K562 (cell line): ENCODE measurements at regions not wholly inside any gene's neighbourhood (a gene's known extent, or its start where the extent isn't known, plus 50 kb on each side); places are given as distances from the start of the nearest gene placed in this dataset.

Experiments
- ATAC-seq: fragments of 200-7000 bp; cut with Tn5 transposase; 3 replicates; pipeline ENCODE4 v1.9.1; 2020; ENCODE audit warnings: moderate library complexity
- BruUV-seq: library from RNA; stranded (reverse); fragments of 400-500 nt; replicated peaks from 2 replicates; lab custom pipeline; 2021; lab: Mats Ljungman, UMichigan
- CTCF ChIA-PET: fragments of 300-600 bp; formaldehyde crosslinking; extraction: SDS; loops from one replicate; lab custom pipeline; 2021; ENCODE audit warnings: low intra/inter-chr PET ratio; lab: Yijun Ruan, JAX
- POLR2A ChIA-PET: fragments of 300-600, 350-650 bp; sonication (Branson Sonifier 250); formaldehyde crosslinking; extraction: SDS; loops from one replicate; lab custom pipeline; 2021; ENCODE audit warnings: antibody characterized with exemption, inconsistent platforms; lab: Yijun Ruan, JAX
- DNase-seq, 4 experiments: peaks; one replicate each; pipeline versions ENCODE4 v3.0.0 to v3.0.0-alpha.2; 2011 to 2018; ENCODE audit warnings: low spot score in 3 of 4, mixed read lengths in 3 of 4; ENCODE audit errors: extremely low read depth in 1 of 4
- FAIRE-seq: peaks from 2 replicates; lab custom pipeline; 2011; peaks lifted over from hg19 to GRCh38; lab: Jason Lieb, UNC
- H2AFZ ChIP-seq: 2 replicates; pipeline ENCODE4 v1.6.0; 2011; ENCODE audit warnings: low read depth, low read length, control low read depth, inconsistent platforms
- H3K27ac ChIP-seq: fragments of 200-600 bp; 3 replicates; pipeline ENCODE4 v1.8.0; 2011; ENCODE audit warnings: low read depth, mild to moderate bottlenecking, control low read depth, inconsistent platforms, low read length, moderate library complexity, mixed read lengths; ENCODE audit errors: extremely low read depth
- H3K27me3 ChIP-seq, 2 experiments: fragments of 300-600 bp in 1 of 2; 2 replicates in 1 of 2; 3 replicates in 1 of 2; pipeline versions ENCODE4 v1.6.0 to v1.8.0; 2011; ENCODE audit warnings: inconsistent platforms in 2 of 2, low read length in 2 of 2, mild to moderate bottlenecking in 1 of 2, mixed read lengths in 1 of 2, moderate library complexity in 1 of 2; ENCODE audit not compliant: control insufficient read depth in 2 of 2, insufficient read depth in 2 of 2
- H3K36me3 ChIP-seq: fragments of 300-600 bp; 3 replicates; pipeline ENCODE4 v1.8.0; 2011; ENCODE audit warnings: mild to moderate bottlenecking, low read length, inconsistent platforms; ENCODE audit not compliant: control insufficient read depth, insufficient read depth
- H3K4me1 ChIP-seq, 2 experiments: fragments of 200-600 bp in 1 of 2; replicated peaks in 1 of 2; 2 replicates in 1 of 2; 3 replicates in 1 of 2; pipeline versions ENCODE4 v1.5.1 to v1.8.0; 2011; ENCODE audit warnings: inconsistent platforms in 2 of 2, low read length in 2 of 2, mild to moderate bottlenecking in 1 of 2, mixed read lengths in 1 of 2, moderate library complexity in 1 of 2; ENCODE audit not compliant: control insufficient read depth in 2 of 2, insufficient read depth in 2 of 2
- H3K4me2 ChIP-seq: 2 replicates; pipeline ENCODE4 v1.6.1; 2011; ENCODE audit warnings: low read length, control low read depth, inconsistent platforms, mixed read lengths; ENCODE audit not compliant: insufficient read depth
- H3K4me3 ChIP-seq: fragments of 200-600 bp; sonication (generic), shearing (Covaris generic); 2 replicates; pipeline ENCODE4 v1.5.1; 2016; ENCODE audit warnings: control low read depth, inconsistent platforms
- H3K79me2 ChIP-seq: fragments of 200-600 bp; 3 replicates; pipeline ENCODE4 v1.8.0; 2011; ENCODE audit warnings: low read length, inconsistent platforms; ENCODE audit not compliant: control insufficient read depth, insufficient read depth
- H3K9ac ChIP-seq, 2 experiments: 2 replicates each; pipeline versions ENCODE4 v1.6.0 to v1.6.1; 2011; ENCODE audit warnings: low read depth in 2 of 2, low read length in 2 of 2, control low read depth in 1 of 2, inconsistent platforms in 1 of 2, mild to moderate bottlenecking in 1 of 2, mixed read lengths in 1 of 2; ENCODE audit not compliant: insufficient read depth in 1 of 2
- H3K9me1 ChIP-seq: one replicate; pipeline ENCODE4 v1.6.0; 2011; ENCODE audit warnings: inconsistent platforms, mild to moderate bottlenecking, low read length, moderate library complexity; ENCODE audit not compliant: control insufficient read depth, insufficient read depth
- H3K9me3 ChIP-seq: replicated peaks from 2 replicates; pipeline ENCODE4 v1.5.1; 2011; ENCODE audit warnings: low read depth, low read length, inconsistent platforms; ENCODE audit not compliant: control insufficient read depth, insufficient read depth
- H4K20me1 ChIP-seq: replicated peaks from 2 replicates; pipeline ENCODE4 v1.6.1; 2011; ENCODE audit warnings: low read length, inconsistent platforms, mixed read lengths; ENCODE audit not compliant: control insufficient read depth, insufficient read depth
- FOXK1 ChIP-seq: sonication (generic); formaldehyde crosslinking; IDR thresholded peaks from 2 replicates; pipeline ENCODE4 v1.8.0; 2022; ENCODE audit warnings: missing genetic modification reagents, mild to moderate bottlenecking, borderline replicate concordance
- NUFIP1 ChIP-seq: fragments of 450-650 bp; IDR thresholded peaks from 2 replicates; pipeline ENCODE4 v1.6.1; 2018; ENCODE audit not compliant: partially characterized antibody
- ZFP91 ChIP-seq: sonication (generic); formaldehyde crosslinking; IDR thresholded peaks from 2 replicates; pipeline ENCODE4 v1.8.0; 2022; ENCODE audit warnings: mild to moderate bottlenecking, missing genetic modification reagents
- ZKSCAN1 ChIP-seq: fragments of 150-350 bp; IDR thresholded peaks from 2 replicates; pipeline ENCODE4 v1.6.1; 2016; ENCODE audit warnings: low read depth, low read length
- ZNF316 ChIP-seq: fragments of 450-650 bp; IDR thresholded peaks from 2 replicates; pipeline ENCODE4 v1.6.1; 2016
- WGBS: fragments of 100-300 bp; shearing (Covaris generic); methylation state at CpG from one replicate; pipeline ENCODE4 v1.1.6; 2016; ENCODE audit warnings: low coverage, mixed read lengths; ENCODE audit not compliant: insufficient coverage; ENCODE audit errors: missing lambda C conversion rate; 5-methylcytosine and 5-hydroxymethylcytosine counted together
- in situ Hi-C: fragments of 300-500 bp; cut with MboI; formaldehyde crosslinking; loops from 4 replicates; pipeline ENCODE4 v1.15.0; 2018; ENCODE audit warnings: inconsistent platforms, mixed read lengths
- intact Hi-C: fragments of 100-400 bp; cut with micrococcal nuclease; formaldehyde crosslinking; loops from 2 replicates; pipeline ENCODE4 v1.14.2; 2022
- TF ChIP-seq, protein P1 (sequence below): fragments of 450-650 bp; formaldehyde crosslinking; conservative IDR thresholded peaks from 2 replicates; pipeline ENCODE4 v1.4.0; 2022; ENCODE audit warnings: mild to moderate bottlenecking, missing genetic modification characterization
- TF ChIP-seq, protein P2 (sequence below): fragments of 450-650 bp; IDR thresholded peaks from 2 replicates; pipeline ENCODE4 v1.6.1; 2014; ENCODE audit warnings: low read depth, mild to moderate bottlenecking, moderate library complexity, borderline replicate concordance

- TF ChIP-seq, protein P1, sequence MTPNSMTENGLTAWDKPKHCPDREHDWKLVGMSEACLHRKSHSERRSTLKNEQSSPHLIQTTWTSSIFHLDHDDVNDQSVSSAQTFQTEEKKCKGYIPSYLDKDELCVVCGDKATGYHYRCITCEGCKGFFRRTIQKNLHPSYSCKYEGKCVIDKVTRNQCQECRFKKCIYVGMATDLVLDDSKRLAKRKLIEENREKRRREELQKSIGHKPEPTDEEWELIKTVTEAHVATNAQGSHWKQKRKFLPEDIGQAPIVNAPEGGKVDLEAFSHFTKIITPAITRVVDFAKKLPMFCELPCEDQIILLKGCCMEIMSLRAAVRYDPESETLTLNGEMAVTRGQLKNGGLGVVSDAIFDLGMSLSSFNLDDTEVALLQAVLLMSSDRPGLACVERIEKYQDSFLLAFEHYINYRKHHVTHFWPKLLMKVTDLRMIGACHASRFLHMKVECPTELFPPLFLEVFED (CRISPR knock-in tag): no peak
- TF ChIP-seq, protein P2, sequence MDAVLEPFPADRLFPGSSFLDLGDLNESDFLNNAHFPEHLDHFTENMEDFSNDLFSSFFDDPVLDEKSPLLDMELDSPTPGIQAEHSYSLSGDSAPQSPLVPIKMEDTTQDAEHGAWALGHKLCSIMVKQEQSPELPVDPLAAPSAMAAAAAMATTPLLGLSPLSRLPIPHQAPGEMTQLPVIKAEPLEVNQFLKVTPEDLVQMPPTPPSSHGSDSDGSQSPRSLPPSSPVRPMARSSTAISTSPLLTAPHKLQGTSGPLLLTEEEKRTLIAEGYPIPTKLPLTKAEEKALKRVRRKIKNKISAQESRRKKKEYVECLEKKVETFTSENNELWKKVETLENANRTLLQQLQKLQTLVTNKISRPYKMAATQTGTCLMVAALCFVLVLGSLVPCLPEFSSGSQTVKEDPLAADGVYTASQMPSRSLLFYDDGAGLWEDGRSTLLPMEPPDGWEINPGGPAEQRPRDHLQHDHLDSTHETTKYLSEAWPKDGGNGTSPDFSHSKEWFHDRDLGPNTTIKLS: no peak
- TF ChIP-seq NUFIP1: no peak
Observed at GRCh38 chr6:90887764-90888163, 300.9 kb upstream of the MAP3K7 start (continued).

GRCh38 chr6:90885611-90886056, 298.8 kb upstream of the MAP3K7 start:
- Histone ChIP-seq H3K4me2 (no peak overlapping the region), H4K20me1 (no peaks in the 10 kb centered on the region), H2AFZ (peak overlapping the region; percentile 59), H3K36me3 (no peaks in the 10 kb centered on the region), H3K9me1 (no peaks in the 10 kb centered on the region), H3K79me2 (no peaks in the 10 kb centered on the region), H3K27me3 (no peaks in the 10 kb centered on the region), H3K4me3 (no peak overlapping the region), H3K9me3 (no peaks in the 10 kb centered on the region), H3K4me1 (peaks cover 0 to 3% of the 10 kb centered on the region in 2 experiments; a peak in 2 of 5 replicates), H3K9ac (no peak overlapping the region), H3K27ac (no peak overlapping the region)
- ChIA-PET POLR2A (interaction anchor here (0.6 to 1.5 kb wide), 3 partner anchors 15 to 729 kb away, joined by 3 read pairs; no protein-coding TSS in a partner anchor), CTCF (no interaction called here)
- no peak for FAIRE-seq
- WGBS: 12% methylated on average over 9 of the region's 10 CpGs
- in situ Hi-C loops: no loop called here
- no TSS peak for BruUV-seq
- DNase-seq: no peak
- ATAC-seq: peak; percentile 44; the same call in 1 of the 3 replicates
- intact Hi-C loops: no loop called here
- TF ChIP-seq ZFP91 (no peak), FOXK1 (CRISPR knock-in tag) (no peak), ZNF316 (no peak), ZKSCAN1 (no peak)
